ENCODE measurements at regions not wholly inside any gene's neighbourhood (a gene's known extent, or its start where the extent isn't known, plus 50 kb on each side); places are given as distances from the start of the nearest gene placed in this dataset.
A peak's percentile ranks its signal among the peaks of the same experiment; 100 is the strongest.
"Not testable (repeated sequence)": the region's sequence is repeated elsewhere in the genome, so short reads cannot be mapped to it uniquely, and the experiment has no call there.

DNA sequence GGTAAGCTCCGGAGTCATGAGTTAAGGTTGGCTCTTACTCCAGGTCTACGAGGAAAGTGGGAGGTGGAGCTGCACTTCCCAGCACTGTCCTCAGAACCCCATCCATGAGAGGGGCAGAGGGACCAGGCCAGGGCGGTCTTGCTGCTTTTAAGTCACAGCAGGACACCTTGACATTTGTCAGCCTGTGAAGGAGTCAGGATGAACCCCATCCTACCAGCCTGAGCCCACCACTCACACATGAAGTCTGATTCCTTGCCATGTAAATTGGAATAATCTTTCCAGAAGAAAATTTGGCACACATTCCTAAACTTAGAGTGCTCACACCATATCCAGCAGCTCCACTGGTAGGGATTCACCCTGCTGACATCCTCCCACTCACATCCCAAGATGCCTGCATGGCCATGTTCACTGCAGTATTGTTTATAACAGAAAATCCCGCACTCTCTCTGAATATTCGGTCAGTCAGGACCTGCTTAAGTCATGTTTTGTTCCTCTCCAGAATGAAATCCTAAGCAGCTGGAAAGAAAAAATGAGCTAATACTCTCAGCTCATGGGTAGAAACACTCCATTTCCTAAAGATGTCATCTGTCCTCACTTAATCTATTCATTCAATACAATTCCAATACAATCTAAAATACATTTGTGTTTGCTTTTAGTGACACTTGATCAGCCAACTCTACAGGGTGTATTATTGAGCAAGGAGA, 79.3 kb upstream of the COL5A1 start:
- DNase-seq = no peak

- no peak for DNase-seq
These were observed 78.2 kb upstream of the COL5A1 start for GRCh38 chr9:134563397-134563796.

DNA sequence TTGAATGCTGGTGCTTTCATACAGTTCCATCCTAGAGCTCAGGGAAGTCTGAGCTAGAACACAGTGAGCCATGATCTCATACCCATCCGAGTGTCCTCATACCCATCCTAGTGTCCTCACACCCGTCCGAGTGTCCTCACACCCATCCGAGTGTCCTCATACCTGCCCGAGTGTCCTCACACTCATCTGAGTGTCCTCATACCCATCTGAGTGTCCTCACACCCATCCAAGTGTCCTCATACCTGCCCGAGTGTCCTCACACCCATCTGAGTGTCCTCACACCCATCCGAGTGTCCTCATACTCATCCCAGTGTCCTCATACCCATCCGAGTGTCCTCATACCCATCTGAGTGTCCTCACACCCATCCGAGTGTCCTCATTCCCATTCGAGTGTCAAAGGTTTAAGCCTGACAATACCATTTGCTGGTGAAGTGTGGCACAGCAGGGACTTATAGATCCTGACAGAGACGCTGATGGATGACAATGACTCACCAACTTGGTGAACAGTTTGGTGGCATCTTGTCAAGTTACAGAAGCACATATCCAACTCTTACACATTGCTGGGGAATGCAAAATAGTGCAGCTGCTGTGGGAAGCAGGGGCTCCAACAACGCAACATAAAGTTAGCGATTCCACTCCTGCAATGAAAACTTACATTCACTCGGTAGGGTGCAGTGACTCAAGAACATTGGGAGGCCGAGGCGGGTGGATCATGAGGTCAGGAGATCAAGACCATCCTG, 77.0 kb upstream of the COL5A1 start:
- DNase-seq = no peak

DNA sequence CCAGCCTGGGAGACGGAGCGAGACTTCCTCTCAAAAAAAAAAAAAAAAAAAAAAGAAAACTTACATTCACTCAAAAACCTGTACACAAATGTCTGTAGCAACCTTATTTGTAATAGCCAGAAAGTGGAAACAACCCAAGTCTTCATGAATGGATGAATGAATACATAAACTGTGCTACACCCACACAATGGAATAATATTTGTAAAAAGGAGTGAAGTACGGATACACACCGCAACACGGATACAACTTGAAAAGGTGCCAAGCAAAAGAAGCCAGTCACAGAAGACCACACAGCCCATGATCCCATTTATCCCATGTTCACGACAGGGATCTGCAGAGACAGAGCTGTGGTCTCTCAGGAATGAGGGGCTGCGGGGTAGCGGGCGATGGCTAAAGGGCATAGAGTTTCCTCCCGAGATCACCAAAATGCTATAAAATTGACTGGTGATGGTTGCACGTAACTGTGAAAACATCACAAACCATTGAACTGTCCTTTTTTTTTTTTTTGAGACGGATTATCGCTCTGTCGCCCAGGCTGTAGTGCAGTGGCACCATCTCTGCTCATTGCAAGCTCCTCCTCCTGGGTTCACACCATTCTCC, 76.2 kb upstream of the COL5A1 start:
- no peak for DNase-seq

DNA sequence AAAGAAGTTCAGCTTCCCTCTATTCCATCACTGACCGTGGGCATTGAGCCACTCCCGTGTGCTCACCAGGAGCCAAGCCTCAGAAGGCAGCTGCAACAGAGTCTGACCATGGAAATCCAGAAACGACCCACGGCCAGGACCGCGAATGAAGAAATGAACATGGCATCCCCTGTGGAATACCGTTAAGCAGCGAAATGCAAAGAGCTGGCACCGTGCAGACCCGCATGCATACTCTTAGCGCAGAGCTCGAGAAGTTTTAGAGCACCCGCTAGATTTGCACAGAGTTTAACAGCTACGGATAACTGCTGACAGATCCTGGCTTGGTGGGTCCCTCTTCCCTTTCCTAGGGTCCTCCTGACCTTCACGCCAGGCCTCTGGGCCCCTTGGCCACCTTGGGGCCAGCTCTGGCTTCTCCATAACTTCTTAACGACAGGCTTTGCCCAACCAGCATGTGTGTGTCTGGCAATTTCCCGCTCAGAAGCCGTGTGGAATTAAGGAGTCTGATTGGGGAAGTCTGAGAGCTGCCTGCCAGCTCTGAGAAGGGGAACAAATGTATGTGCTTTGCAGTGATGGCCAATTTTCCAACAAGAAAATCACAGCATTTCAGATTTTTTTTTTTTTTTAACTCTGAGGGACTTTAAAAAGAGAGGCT, 75.3 kb upstream of the COL5A1 start:
- DNase-seq = no peak

DNA sequence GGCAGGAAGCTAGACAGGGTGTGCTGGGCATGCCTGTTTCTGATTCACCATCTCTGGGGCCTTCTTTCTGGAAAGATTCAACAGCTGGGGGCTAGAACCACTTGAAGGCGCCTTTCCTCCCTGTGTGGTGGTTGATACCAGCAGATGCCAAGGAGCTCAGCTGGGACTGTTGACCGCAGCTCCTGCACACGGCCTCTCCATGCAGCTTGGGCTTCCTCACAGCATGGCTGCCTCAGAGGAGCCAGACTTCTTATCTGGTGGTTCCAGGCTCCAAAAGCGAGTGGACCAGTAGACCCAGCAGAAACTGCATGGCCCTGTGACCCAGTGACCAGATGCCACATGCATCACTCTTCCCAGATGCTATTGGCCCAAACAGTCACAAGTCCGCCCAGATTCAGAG, 74.7 kb upstream of the COL5A1 start:
- DNase-seq = no peak

GRCh38 chr9:134568116-134568515, 73.5 kb upstream of the COL5A1 start:
- DNase-seq = no peak

DNA sequence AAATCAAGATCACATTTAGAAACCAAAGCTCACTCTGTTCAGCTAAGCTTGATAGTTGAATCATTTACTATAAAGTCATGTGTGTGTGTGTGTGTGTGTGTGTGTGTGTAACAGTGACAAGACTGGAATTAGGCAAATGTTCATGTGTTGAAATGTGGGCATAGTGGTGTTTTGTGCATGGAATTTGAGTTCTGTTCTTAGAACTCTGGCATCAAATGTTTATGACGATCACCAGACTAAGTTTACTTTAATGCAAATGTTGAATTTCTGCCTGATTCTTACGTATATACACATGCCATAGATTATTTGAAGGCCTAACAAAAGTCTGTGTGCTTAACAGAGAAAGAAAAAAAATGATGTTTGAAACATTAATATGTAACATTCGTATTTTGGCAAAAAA, 72.8 kb upstream of the COL5A1 start:
- no peak for DNase-seq

DNA sequence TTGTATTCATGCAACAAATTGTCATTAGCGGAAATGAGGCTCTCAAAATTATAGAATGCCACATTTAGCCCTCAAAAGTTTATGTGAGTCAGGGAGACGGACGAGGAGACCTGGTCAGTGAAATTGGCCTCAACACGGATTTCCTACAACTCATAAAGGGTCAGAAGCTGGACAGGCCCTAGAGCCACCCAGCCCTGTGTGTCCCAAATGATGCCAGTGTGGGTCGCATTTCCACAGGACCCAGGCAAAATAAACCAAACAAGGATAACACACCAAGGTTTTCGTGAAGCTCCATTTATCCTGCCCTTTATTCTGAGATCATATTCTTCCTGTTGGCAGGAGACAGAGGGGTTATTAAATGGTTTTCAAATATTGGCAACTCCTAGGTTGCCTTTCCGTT, 72.0 kb upstream of the COL5A1 start:
- no peak for DNase-seq

- peak; percentile 23 for DNase-seq
These were observed 71.4 kb upstream of the COL5A1 start for GRCh38 chr9:134570151-134570621.

DNA sequence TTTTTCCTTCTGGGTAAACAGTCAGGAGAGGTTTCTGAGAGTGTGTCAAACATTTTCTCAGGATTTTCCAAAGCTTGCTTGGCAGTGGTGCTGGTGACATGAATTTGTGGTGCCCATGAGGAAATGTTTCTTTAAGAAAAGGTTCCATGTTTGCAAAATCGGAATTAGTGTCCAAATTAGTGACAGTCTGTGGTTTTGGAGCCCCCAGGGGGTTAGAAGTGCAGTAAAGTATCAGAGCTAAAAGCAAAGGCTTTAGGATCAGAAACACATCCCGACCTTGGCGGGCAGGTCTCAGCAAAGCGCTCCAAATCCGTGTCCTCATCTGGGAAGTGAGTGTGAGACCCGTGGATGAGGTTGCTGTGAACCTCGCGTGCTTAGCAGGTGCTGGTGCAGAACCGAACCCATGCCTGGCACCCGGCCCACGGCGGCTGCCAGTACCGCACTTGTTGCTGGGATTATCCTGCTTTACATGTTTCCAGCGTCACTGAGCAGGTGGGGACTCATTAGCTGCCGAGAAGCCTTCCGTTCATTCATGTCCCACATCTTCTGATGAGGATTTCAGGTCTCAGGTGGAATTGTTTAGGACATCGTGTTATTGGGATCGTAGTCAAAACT, 70.8 kb upstream of the COL5A1 start:
- no peak for DNase-seq

- no peak for DNase-seq
These were observed 70.2 kb upstream of the COL5A1 start for GRCh38 chr9:134571326-134571931.

DNA sequence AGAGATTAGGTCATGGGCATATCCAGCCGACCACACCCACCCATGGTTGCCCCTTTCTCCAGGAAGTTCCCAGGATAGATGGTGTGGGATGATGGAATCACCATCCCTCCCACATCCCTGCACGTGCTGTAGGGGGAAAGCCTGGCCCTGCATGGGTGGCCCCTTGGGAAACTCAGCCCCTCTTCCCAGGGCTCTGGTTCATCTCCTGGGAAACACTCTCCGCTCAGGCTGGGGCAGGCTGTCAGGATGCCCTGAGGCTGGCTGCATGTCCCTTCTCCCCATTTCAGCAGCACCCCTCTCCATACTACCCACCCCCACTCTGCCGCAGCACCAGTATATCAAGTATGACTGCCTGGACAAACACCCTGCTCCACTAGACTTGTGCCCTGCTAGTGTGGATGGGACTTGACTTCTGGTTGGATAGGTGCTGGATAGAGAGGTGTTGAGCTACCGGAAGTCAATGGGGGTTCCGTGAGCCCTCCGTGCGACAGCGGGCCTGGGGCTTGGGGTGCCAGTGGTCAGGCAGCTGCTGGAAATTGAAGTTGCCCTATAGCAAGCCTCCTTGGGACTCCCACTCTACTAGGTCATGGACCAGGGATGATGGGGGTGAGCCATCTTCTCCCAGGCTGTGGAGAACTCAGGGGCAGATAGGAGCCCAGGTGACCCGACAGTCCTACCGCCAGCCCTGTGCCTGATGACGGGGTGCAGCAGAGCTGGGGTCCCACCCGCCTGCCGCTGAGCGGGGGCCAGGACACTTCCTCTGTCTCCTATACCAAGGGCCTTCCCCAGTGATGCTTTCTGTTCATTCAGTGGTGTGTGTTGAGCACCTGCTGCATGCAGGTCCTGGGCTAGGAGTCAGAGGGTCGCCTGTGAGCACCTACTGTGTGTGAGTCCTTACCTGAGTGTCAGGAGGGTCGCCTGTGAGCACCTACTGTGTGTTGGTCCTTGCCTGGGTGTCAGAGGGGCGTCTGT, 69.4 kb upstream of the COL5A1 start:
- DNase-seq = no peak

DNA sequence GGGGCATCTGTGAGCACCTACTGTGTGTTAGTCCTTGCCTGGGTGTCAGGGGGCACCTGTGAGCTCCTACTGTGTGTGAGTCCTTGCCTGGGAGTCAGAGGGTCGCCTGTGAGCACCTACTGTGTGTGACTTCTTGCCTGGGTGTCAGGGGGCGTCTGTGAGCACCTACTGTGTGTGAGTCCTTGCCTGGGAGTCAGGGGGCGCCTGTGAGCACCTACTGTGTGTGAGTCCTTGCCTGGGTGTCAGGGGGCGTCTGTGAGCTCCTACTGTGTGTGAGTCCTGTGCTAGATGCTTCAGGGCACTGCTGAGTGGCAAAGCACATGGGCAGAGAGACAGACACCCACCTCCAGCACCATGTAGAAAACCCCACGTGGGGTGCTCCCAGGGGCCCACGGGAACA, 66.9 kb upstream of the COL5A1 start:
- not testable (repeated sequence) for DNase-seq

- no peak for DNase-seq
These were observed 66.3 kb upstream of the COL5A1 start for GRCh38 chr9:134575103-134575900.

DNA sequence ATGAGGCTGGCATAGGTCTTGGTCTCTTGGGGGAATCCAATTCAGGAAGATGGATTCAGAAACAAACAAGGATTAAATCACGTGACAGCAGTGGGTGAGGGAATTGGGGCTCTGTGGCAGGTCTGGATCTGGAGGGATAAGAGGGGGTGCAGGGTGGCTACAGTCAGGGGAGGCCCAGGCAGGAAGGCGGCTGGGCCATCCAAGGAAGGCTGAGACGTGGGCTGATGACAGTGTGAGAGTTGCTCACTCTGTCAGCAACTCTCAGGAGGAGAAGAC, 65.8 kb upstream of the COL5A1 start:
- no peak for DNase-seq

DNA sequence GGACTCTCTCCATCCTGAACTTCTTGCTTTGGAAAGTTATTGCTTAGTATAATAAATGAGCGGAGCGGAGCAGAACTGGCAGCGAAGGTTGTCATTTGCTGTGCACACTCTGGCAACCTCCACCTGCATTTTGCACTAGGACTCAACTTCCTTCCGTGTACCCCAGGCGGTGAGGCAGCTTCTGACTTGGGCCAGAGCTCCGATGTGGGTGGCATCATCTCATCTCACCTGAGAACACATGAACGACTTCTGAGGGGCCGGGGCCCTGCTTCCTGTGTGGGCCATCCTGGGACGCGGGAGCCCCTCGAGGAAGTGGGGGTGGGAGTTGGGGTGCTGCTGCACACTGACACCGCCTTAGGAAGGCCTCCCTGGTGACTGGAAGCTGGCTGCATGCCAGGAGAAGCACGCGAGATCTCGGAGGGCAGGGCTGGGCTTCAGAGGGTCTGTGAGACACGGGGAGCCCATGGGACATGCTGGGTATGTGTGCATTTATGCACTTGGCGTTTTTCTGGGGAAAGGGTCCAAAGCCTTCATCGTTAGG, 56.5 kb upstream of the COL5A1 start:
- no peak for DNase-seq

DNA sequence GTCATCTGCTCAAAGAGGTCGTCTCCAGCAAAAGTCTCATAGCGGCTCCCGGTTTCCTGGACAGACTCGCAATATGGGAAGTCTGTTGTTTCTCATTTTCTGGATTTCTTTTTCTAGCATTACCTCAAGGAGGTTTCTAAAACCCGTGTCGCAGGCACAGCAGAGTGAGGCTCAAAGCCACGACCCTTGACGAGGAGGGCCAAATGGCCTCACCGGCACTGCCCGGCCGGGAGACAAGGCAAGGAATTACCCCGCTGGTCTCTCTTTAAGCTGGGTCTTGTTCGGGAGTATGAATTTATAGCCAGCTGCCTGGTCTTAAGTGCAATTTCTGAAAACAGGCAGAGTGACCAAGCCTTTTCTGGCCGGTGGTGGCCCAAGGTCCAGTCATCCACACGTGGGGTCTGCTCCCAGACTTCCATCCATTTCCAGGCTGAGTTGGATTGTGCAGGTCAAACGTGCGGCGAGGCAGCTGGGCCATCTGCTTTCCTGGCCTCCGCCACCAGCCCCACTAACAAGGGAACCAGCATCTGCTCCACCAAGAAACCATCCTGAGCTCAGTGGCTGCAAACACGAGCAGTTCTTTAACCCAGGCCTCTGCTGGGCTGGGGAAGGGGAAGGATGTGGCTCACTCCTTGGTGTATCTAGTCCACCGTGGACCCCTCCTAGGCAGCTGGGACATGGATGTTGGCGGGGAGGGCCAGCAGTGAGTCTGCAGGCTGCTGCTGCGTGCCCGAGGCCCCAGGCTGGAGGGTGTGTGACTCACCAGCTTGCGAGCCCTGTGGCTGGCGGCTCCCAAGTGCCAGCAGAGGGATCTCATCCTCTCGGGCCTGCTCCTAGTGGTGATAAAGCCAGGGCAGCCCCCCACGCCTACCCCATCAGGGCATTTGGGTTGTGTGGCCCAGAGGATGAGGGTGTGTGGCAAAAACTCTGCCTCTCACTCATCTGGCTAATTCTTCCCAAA, 55.6 kb upstream of the COL5A1 start:
- no peak for DNase-seq

- DNase-seq = no peak
These were observed 51.9 kb upstream of the COL5A1 start for GRCh38 chr9:134589748-134590147.
